WERI-Rb-1 (cell line): ENCODE measurements at regions not wholly inside any gene's neighbourhood (a gene's known extent, or its start where the extent isn't known, plus 50 kb on each side); places are given as distances from the start of the nearest gene placed in this dataset.

Experiments used
- DNase-seq: peaks from one replicate; pipeline ENCODE4 v3.0.0-alpha.2; 2020
- H3K27ac ChIP-seq: fragments of 250-450 bp; sonication (Bioruptor Pico); 2 replicates; pipeline ENCODE4 v1.5.1; 2020; ENCODE audit warnings: mild to moderate bottlenecking, moderate library complexity
- H3K27me3 ChIP-seq: fragments of 250-450 bp; sonication (Bioruptor Pico); 2 replicates; pipeline ENCODE4 v1.5.1; 2021; ENCODE audit warnings: mild to moderate bottlenecking, low read depth, moderate library complexity; ENCODE audit not compliant: insufficient read depth, severe bottlenecking
- H3K36me3 ChIP-seq: fragments of 250-450 bp; sonication (Bioruptor Pico); 2 replicates; pipeline ENCODE4 v1.5.1; 2020; ENCODE audit warnings: mild to moderate bottlenecking, moderate library complexity
- H3K4me3 ChIP-seq: 2 replicates; pipeline ENCODE4 v1.5.1; 2011; ENCODE audit warnings: low read depth, mild to moderate bottlenecking, control low read depth, low read length
- H3K9me3 ChIP-seq: fragments of 250-450 bp; sonication (Bioruptor Pico); 2 replicates; pipeline ENCODE4 v1.5.1; 2021; ENCODE audit warnings: mild to moderate bottlenecking, moderate library complexity; ENCODE audit not compliant: severe bottlenecking
- TF ChIP-seq, protein P1 (sequence below): IDR thresholded peaks from 2 replicates; pipeline ENCODE4 v1.5.1; 2011; ENCODE audit warnings: low read depth, mild to moderate bottlenecking, control low read depth, inconsistent platforms, low read length

DNA sequence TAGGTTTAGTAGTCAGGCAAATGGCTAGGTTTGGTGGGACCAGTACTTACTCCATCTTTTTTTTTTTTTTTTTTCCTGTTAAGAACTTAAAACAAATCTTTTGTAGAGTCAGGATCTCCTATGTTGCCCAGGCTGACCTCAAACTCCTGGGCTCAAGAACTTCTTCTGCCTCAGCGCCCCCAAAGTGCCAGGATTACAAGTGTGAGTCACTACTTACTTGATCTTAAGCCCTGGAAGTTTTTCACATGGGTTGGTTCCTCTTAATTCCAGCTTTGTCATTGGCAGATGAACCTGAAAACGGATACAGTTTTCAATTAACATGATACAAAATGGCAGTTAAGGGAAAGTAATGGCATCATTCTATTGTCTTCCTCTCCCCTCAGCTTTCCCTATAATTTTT, 179.4 kb upstream of the JAG1 start:
- Histone ChIP-seq H3K4me3 (no peak overlapping the region), H3K9me3 (no peaks in the 10 kb centered on the region), H3K36me3 (no peaks in the 10 kb centered on the region), H3K27me3 (no peaks in the 10 kb centered on the region), H3K27ac (no peak overlapping the region)
- no peak for DNase-seq
- TF ChIP-seq, protein P1, sequence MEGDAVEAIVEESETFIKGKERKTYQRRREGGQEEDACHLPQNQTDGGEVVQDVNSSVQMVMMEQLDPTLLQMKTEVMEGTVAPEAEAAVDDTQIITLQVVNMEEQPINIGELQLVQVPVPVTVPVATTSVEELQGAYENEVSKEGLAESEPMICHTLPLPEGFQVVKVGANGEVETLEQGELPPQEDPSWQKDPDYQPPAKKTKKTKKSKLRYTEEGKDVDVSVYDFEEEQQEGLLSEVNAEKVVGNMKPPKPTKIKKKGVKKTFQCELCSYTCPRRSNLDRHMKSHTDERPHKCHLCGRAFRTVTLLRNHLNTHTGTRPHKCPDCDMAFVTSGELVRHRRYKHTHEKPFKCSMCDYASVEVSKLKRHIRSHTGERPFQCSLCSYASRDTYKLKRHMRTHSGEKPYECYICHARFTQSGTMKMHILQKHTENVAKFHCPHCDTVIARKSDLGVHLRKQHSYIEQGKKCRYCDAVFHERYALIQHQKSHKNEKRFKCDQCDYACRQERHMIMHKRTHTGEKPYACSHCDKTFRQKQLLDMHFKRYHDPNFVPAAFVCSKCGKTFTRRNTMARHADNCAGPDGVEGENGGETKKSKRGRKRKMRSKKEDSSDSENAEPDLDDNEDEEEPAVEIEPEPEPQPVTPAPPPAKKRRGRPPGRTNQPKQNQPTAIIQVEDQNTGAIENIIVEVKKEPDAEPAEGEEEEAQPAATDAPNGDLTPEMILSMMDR: no peak

DNA sequence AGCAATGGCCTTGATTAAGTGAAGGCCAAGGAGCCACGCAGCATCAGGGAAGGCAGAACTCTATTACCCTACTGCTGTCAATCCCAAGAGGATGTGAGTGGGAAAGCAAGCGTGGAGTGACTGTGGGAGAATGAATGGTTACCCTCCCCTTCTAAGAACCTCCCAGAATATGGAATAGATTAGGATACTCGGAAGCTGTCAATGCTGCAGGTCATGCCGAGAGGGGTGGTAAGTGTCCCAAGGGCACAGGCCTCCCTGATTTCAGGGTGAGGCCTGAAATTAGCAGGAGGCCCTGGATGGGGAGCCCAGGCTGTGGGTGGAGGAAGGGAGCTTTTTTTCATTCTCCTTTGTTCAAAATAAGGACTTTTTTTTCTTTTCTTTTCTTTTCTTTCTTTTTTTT, 179.9 kb upstream of the JAG1 start:
- Histone ChIP-seq H3K27ac (no peak overlapping the region), H3K36me3 (no peaks in the 10 kb centered on the region), H3K9me3 (no peaks in the 10 kb centered on the region), H3K4me3 (no peak overlapping the region), H3K27me3 (no peaks in the 10 kb centered on the region)
- DNase-seq: no peak
- TF ChIP-seq, protein P1: no peak

DNA sequence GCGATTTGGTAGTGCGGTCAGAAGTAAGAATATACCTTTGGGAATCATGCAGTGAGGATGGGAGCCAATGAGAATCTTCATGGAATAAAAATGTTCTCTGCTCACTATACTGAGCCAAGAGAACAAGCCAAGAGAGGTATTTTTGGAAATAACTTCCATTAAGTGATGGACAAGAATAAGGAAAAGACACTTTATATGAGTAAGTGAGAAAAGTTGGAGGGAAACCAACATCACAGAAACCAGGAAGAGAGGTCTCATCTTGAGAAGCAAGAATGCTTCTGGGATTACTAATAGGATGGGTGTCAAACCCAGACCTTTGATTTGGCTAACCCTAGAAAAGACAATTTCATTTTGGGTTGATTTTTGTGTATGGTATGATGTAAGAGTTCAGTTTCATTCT, 181.2 kb upstream of the JAG1 start:
- TF ChIP-seq, protein P1: no peak
- H3K27me3 ChIP-seq: no peaks in the 10 kb centered on the region
- H3K27ac ChIP-seq: no peak overlapping the region
- no peaks in the 10 kb centered on the region for H3K9me3 ChIP-seq
- no peak for DNase-seq
- H3K4me3 ChIP-seq: no peak overlapping the region
- H3K36me3 ChIP-seq: no peaks in the 10 kb centered on the region

DNA sequence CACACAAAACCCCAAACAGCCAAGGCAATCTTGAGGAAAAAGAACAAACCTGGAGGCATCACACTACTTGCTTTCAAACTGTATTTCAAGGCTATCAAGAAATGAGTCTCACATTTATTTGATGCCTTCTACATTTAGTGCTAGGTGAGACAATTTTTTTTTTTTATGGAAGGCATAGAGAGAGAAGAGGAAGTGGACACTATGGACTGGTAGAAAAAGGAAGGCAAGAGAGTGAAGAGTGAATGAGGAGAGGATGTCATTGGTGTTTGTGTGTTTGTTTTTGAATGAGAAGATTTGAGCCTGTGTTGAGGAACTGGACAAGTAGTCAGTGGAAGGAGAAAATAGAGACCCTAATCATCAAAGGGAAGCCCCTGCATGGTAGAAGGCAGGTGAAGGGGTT, 182.0 kb upstream of the JAG1 start:
- no peak overlapping the region for H3K4me3 ChIP-seq
- H3K27me3 ChIP-seq: no peaks in the 10 kb centered on the region
- TF ChIP-seq, protein P1: no peak
- no peaks in the 10 kb centered on the region for H3K9me3 ChIP-seq
- no peak for DNase-seq
- no peaks in the 10 kb centered on the region for H3K36me3 ChIP-seq
- no peak overlapping the region for H3K27ac ChIP-seq

DNA sequence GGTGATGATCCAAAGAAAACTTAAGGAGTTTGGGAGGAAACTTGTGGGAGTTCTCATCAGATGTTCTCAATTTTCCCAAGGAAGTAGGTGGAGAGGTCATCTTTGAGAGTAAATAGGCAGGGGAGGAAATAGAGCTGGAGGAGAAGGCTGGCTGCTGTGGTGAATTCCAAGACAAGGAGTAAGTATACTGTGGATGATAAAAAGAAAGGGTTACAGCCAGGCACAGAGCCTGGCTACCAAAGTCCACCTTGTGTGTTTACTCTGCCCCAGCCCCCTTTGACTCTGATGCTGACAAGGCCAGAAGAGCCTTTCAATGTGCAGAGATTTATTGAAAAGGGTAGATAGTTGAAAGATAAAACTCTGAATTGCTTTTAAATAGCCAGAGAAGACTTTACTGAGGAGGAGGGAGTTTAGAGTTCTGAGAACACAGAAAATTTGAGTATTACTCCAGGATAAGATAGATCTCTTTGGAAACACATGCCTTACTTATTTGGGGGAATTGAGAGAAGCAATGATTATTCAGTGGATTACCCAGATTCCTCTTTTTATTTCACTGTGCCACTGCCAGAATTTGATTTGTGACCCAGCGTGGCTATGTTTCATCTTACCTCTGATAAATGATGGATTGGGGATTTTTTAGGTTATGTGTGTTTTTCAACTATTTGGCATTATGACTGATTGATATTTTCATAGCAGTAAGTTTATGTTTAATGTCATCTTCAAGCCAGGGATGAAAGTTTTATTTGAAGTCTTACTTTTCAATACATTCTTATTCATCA, 182.6 kb upstream of the JAG1 start:
- Histone ChIP-seq H3K27ac (no peak overlapping the region), H3K9me3 (no peaks in the 10 kb centered on the region), H3K4me3 (no peak overlapping the region), H3K36me3 (no peaks in the 10 kb centered on the region), H3K27me3 (no peaks in the 10 kb centered on the region)
- DNase-seq: no peak
- TF ChIP-seq, protein P1: no peak
